ENCODE measurements at regions not wholly inside any gene's neighbourhood (a gene's known extent, or its start where the extent isn't known, plus 50 kb on each side); places are given as distances from the start of the nearest gene placed in this dataset.
"Not testable (repeated sequence)": the region's sequence is repeated elsewhere in the genome, so short reads cannot be mapped to it uniquely, and the experiment has no call there.

DNA sequence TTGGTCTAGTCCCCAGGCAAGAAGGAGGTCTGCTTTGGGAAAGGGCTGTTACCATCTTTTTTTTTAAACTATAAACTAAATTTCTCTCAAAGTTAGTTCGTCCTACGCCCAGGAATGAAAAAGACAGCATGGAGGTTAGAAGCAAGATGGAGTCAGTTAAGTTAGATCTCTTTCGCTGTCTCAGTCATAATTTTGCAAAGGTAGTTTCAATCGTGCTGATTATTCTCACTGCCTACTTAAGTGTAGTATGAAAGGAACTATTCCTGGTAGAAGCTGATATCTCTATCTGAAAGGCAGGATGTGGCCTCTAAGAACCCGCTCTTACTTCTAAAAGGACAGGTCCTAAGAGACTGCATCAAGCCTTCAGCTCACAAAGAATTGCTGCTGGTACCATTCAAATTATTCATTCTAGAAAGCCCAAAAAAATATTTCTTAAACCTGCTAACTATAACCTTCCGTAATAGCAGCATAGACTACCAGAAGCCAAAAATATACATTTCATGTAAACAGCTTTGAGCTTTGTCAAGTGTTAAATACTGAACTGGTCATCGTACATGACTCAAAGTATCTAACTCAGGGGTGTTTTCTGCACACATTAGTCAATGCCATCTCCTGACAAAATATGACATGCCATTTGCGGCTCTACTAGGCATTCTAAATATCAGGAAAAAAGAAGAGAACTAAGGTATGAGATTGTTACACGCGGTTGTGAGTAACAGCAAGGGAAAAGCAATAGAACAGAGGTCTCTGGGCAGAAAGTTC lies 96.0 kb upstream of the CCDC80 start:
- DNase-seq (ENCODE audit: low spot score): peak; percentile 33

DNA sequence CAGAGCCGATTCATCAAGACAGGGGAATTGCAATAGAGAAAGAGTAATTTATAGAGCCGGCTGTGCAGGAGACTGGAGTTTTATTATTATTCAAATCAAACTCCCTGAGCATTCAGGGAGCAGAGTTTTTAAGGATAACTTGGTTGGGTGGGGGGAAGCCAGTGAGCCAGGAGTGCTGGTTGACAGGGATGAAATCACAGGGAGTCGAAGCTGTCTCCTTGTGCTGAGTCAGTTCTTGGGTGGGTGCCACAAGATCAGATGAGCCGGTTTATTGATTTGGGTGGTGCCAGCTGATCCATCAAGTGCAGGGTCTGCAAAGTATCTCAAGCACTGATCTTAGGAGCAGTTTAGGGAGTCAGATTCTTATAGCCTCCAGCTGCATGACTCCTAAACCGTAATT lies 95.4 kb upstream of the CCDC80 start:
- no peak for DNase-seq (ENCODE audit: low spot score)

- DNase-seq (ENCODE audit: low spot score): no peak
Measured at GRCh38 chr3:112735926-112736325, 95.0 kb upstream of the CCDC80 start.

- DNase-seq (ENCODE audit: low spot score): peak; percentile 77
Measured at GRCh38 chr3:112734736-112735350, 93.9 kb upstream of the CCDC80 start.

DNA sequence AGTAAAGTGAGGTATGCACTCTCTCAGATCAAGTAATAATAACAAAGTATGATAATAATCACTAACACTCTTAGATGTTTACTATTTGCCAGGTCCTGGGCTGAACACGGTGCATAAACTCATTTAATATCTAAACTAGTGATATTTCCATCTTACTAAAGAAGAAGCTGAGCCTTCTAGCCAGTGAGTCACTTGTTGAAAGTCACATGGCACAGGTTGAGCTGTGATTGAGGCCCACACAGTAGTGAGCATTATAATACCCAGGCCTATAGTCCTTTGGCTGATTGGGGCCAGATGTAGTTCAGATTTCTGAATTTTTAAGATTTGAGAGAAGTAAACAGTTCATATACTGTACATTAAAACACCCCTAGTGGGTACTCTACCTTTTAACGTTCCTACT lies 93.2 kb upstream of the CCDC80 start:
- DNase-seq (ENCODE audit: low spot score): no peak

- DNase-seq (ENCODE audit: low spot score): no peak
Measured at GRCh38 chr3:112730210-112730609, 89.3 kb upstream of the CCDC80 start.

DNA sequence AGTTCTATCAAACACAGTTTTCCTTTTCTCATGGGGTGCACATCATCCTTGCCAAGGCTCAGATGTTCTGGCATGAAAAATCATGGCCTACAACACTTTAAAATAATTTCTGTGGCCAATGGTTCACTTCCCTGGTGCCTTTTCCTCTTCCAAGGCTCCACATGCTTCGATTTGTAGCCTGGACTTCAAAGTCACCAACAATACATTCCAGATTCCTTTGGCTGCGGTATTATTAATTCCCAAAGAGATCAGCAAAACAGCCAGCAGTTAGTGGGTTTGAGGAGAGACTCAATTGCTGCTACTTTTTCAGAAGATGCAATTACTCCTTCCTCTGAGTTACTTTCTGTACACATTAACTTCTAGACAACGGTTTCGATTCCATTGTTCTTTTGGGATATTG lies 80.3 kb upstream of the CCDC80 start:
- no peak for DNase-seq (ENCODE audit: low spot score)

- DNase-seq (ENCODE audit: low spot score): no peak
Measured at GRCh38 chr3:112718967-112719366, 78.0 kb upstream of the CCDC80 start.

- DNase-seq (ENCODE audit: low spot score): no peak
Measured at GRCh38 chr3:112718516-112718915, 77.6 kb upstream of the CCDC80 start.

- no peak for DNase-seq (ENCODE audit: low spot score)
Measured at GRCh38 chr3:112709911-112710310, 69.0 kb upstream of the CCDC80 start.

DNA sequence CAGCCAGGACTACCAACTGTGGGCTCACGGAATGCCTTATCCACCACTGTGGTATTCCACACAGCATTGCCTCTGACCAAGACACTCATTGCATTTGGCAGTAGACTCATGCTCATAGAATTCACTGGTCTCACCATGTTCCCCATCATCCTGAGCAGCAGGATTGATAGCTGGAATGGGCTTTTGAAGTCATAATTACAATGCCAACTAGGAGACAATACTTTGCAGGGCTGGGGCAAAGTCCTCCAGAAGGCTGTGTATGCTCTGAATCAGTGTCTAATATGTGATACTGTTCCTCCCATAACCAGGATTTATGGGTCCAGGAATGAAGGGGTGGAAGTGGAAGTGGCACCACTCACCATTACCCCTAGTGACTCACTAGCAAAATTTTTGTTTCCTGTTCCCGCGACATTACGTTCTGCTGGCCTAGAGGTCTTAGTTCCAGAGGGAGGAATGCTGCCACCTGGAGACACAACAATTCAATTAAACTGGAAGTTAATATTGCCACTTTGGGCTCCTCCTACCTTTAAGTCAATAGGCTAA lies 58.6 kb upstream of the CCDC80 start:
- no peak for DNase-seq (ENCODE audit: low spot score)

DNA sequence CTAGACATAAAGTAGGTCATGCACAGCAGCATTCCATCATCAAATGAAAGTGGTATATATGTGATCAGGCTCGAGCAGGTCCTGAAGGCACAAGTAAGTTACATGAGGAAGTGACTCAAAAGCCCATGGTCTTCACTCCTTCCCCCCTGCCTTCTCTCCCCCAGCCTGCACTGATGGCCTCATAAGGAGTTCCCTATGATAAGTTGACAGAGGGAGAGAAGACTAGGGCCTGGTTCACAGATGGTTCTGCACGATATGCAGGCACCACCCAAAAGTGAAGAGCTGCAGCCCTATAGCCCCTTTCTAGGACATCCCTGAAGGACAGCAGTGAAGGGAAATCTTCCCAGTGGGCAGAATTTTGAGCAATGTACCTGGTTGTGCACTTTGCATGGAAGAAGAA lies 57.5 kb upstream of the CCDC80 start:
- DNase-seq (ENCODE audit: low spot score): not testable (repeated sequence)

DNA sequence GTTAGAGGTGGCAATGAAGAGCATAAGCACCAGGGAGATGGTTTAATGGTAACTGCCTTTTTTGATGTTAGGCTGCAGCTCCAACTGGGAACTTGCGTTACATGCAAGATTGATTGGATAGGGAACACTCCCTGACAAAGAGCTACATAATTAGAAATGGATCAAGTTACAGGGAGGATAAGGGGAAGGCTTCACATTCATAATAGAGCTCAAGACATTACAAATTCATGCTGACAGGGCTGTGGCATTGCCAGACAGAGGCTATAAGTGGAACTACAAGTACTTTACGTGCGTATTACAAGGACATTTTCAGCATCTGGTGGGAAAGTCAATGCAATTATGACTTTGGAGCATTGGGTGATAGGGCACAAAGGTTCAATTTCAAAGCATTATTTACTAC lies 55.3 kb upstream of the CCDC80 start:
- not testable (repeated sequence) for DNase-seq (ENCODE audit: low spot score)

- DNase-seq (ENCODE audit: low spot score): not testable (repeated sequence)
Measured at GRCh38 chr3:112695377-112696108, 54.6 kb upstream of the CCDC80 start.

GRCh38 chr3:112694906-112695305 lies 54.0 kb upstream of the CCDC80 start:
- not testable (repeated sequence) for DNase-seq (ENCODE audit: low spot score)

DNA sequence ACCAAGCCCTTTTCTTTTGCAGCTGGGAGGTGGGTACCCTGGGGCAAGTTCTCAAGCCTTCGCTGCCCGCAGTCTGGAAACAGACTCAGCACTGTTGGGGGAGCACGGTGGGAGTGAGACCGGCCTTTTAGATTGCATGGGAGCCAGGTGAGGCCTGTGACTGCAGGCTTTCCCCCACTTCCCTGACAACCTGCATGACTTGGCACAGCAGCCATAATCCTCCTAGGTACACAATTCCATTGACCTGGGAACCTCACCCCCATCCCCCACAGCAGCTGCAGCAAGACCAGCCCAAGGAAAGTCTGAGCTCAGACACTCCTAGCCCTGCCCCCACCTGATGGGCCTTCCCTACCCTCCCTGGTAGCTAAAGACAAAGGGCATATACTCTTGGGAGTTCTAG lies 52.2 kb upstream of the CCDC80 start:
- no peak for DNase-seq (ENCODE audit: low spot score)
